Thyroid gland (tissue), 4 donors: ENCODE measurements at regions not wholly inside any gene's neighbourhood (a gene's known extent, or its start where the extent isn't known, plus 50 kb on each side); places are given as distances from the start of the nearest gene placed in this dataset.

ENCODE experiments used
- POLR2A ChIP-seq, 2 donors: fragments of 450-650 bp; IDR thresholded peaks; one replicate each; pipeline ENCODE4 v1.6.1; 2017; ENCODE audit warnings: antibody characterized with exemption in 2 of 2, mild to moderate bottlenecking in 2 of 2, moderate library complexity in 1 of 2
- TF ChIP-seq, protein P1 (sequence below), 6 experiments: fragments of 200-600 bp in 3 of 6; fragments of 450-650 bp in 3 of 6; sonication (generic) in 3 of 6; IDR thresholded peaks; one replicate each; pipeline ENCODE4 v1.5.1; 2016 to 2019; ENCODE audit warnings: antibody characterized with exemption in 6 of 6, mild to moderate bottlenecking in 2 of 6, inconsistent platforms in 1 of 6, moderate library complexity in 1 of 6

DNA sequence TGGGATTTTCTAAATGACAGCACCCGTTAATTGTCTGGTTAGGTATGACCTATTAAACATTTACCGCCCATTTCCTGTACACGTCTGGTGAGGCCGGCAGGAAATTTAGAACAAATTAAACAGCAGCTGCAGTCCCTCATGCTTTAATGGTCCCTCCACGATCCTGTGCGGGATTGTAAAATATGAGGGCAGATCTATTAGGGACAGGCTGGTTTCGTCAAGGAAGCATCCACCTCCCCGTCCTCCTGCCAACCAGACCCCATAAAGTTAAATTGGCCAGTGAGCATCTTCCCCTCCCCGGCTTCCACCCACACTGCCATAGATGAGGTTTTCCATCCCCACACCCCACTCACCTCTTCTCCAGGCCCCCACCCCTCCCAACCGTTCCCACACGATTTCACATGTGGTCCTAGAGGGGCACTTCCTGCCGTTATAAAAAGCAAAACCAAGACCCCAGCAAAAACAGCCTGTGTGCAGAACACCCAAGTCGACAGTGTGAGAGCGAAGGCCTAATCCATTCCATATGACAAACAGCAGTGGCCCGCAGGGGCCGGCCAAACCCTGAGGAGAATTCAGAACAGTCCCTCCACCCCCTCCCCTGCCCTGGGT lies 331.9 kb downstream of the FOXL1 start:
- TF ChIP-seq, protein P1, sequence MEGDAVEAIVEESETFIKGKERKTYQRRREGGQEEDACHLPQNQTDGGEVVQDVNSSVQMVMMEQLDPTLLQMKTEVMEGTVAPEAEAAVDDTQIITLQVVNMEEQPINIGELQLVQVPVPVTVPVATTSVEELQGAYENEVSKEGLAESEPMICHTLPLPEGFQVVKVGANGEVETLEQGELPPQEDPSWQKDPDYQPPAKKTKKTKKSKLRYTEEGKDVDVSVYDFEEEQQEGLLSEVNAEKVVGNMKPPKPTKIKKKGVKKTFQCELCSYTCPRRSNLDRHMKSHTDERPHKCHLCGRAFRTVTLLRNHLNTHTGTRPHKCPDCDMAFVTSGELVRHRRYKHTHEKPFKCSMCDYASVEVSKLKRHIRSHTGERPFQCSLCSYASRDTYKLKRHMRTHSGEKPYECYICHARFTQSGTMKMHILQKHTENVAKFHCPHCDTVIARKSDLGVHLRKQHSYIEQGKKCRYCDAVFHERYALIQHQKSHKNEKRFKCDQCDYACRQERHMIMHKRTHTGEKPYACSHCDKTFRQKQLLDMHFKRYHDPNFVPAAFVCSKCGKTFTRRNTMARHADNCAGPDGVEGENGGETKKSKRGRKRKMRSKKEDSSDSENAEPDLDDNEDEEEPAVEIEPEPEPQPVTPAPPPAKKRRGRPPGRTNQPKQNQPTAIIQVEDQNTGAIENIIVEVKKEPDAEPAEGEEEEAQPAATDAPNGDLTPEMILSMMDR (IDR thresholded peaks at IDR 0.05), result no peak
- no peak for TF ChIP-seq POLR2A (IDR thresholded peaks at IDR 0.05)
